HG03469 (cell line): ENCODE measurements at regions not wholly inside any gene's neighbourhood (a gene's known extent, or its start where the extent isn't known, plus 50 kb on each side); places are given as distances from the start of the nearest gene placed in this dataset.
"Not testable (repeated sequence)": the region's sequence is repeated elsewhere in the genome, so short reads cannot be mapped to it uniquely, and the experiment has no call there.

Source experiments
- ATAC-seq: cut with Tn5 transposase; IDR thresholded peaks from one replicate; pipeline ENCODE4 v1.9.1; 2021; ENCODE audit warnings: mild to moderate bottlenecking, moderate library complexity, moderate number of reproducible peaks; ENCODE audit not compliant: unreplicated experiment

DNA sequence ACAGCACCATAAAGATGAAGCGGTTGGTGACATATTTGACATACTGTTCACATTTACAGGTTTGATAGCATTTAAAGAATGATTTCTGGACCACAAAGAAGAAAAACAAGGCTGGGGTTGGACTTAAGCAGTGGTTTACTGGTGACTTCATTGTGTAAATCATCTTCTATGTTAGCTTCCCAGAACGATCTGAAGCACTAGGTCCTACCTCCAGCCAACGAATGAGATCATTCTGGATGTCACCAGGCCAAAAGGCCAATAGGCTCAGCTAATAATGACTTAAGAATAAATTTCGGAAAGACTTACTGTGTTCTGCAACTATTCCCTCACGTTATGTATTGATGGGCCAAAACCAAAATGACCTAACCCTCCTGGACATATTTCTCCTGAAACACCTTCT lies 675.3 kb upstream of the CCNG1 start:
- no peak for ATAC-seq

GRCh38 chr5:162769019-162769418 lies 668.4 kb upstream of the CCNG1 start:
- no peak for ATAC-seq

DNA sequence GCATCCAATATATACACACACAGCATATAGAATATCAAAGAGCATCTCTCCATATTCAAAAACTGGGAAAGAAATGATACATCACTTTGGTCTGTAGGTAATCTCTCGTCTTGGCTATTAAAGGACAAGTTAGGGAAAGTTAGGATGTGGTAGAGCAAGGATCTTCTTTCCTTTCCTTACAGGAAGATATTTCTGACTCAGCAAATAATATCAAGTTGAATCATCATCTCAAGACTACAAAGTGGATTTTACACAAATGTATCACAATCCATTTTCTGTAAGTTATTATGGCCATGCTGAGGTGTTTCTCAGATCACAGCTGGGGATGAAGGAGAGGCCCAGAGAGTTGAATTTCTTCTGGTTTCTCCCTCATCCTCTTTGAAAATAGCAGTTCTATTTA lies 651.7 kb upstream of the CCNG1 start:
- no peak for ATAC-seq

GRCh38 chr5:162786234-162786633 lies 651.2 kb upstream of the CCNG1 start:
- ATAC-seq: no peak

- ATAC-seq: no peak
These were observed 640.9 kb upstream of the CCNG1 start for GRCh38 chr5:162796507-162796906.

- ATAC-seq: no peak
These were observed 637.1 kb upstream of the CCNG1 start for GRCh38 chr5:162800301-162800700.

DNA sequence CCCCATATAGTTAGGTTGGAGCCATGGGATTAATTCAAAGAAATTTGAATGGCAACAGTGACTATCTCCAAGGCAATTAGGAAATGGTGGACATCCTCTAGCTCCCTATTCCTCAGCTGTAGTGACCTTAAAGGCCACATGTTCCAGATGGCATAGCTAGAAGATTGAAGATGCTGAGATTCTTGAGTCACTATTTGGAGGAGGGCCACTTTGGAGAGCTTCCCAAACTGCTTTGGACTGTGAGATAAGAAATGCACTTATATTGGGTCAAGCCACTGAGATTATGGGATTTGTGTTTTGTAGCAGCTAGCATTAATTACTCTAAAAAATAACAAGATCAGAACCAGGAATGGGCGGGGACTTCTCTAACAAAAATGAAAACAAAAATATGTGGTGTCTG lies 636.2 kb upstream of the CCNG1 start:
- ATAC-seq: no peak

- no peak for ATAC-seq
These were observed 631.2 kb upstream of the CCNG1 start for GRCh38 chr5:162806195-162806594.

DNA sequence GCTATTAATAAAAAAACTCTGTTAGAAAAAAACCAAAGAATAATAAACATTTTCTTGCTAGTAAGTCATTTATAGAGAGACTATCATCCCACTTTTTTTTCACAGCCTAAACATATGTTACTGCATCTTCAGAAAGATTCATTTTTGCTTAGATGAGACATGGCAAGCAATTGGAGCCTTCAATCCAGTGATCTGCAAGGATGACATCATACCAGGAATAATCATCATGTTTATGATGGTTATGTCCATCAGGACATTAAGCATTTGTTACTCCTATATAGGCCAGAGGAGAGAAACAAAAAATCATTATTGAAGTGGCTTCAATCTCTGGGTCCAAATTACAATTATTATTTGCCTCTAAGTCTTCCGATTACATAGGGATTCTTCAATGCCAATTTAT lies 626.3 kb upstream of the CCNG1 start:
- no peak for ATAC-seq

DNA sequence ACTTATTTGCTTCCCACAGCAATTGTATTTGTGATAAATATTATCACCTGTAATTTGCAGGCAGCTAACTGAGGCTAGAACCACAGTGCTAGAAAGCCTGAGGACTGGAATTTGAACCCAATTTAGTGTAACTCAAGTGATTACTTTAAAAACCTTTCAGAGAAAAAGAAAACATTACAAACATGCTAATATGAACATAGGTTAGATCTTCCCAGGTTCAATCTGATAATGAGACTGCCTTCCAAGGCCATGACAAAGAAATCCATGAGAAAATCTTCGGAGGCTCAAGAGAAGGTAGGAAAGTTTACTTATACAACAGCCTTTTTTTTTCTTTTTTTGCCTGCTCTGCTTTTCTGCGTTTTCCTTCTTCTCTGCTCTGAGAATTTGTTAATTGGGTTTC lies 620.6 kb upstream of the CCNG1 start:
- ATAC-seq: no peak

DNA sequence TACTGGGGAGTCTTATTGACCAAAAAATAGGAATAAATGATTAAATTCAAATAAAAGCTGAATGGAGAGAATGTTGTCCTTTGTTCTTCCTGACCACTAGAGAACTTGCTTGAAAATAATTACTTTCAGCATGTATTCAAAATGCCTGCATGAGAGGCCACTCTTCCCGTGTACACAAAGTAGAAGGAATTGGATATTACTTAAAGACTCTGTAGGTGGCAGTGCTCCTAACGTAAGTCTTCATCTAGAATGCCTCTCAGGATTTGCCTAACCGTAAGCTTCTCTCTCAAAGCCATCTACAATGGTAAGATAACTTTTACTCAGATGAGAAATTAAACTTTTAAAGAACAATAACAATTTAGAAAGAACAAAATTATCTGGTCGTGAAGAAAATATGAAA lies 620.0 kb upstream of the CCNG1 start:
- ATAC-seq: no peak

- ATAC-seq: not testable (repeated sequence)
These were observed 615.7 kb upstream of the CCNG1 start for GRCh38 chr5:162821664-162822063.

DNA sequence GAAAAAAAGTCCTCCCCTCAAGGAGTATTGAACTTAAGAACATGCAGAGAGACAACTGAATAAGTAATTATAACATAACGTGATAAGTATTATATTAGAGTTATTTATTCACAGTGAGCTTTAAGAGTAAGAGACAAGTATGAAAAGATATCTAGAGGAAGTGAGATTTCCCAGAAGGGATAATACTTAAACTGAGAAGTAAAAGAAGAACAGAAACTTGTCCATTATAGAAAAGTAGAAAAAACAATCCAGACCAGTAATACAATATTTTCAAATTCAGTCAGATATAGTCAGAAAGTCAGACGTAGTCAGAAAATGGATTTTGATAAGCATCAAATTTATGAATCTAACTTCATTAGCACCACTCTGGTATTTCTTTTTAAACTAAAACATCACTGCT lies 613.0 kb upstream of the CCNG1 start:
- peak; percentile 85 for ATAC-seq

DNA sequence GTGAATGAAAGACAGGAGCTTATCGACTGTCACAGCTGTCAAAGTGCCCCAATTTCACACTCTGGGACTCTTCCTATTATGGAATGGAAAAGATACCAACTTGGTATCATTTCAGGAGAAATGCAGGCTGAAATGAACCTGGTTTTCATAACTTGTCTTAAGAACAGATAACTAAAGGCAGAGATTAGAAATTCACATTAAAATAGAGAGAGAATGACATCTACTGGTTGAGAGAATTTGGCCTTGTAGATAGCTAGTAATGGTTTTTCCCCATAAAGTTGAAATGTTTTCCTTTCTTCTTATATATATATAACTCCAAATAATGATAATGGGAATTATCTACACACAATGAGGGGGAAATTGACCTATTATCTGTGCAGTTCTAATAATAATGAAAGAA lies 600.2 kb upstream of the CCNG1 start:
- no peak for ATAC-seq

DNA sequence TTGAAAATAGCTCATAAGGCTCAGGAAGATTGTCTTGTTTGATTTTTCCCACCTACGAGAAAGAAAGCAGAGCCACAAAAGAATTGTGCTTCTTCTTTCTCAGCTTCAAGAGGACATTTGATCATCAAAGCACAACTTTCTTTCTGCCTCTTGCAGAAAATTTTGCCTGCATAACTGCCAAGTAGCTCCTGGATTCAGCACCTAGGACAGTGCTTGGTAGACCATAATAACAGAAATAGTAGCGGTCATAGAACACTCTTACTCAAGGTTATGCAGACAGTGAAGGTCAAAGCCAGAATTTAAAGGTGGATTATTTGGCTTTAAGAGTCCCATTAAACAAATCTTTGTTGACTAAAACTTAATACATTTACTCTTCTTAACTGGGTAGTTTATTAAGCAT lies 594.7 kb upstream of the CCNG1 start:
- no peak for ATAC-seq

- ATAC-seq: no peak
These were observed 585.3 kb upstream of the CCNG1 start for GRCh38 chr5:162852134-162852533.

GRCh38 chr5:162858770-162859169 lies 578.6 kb upstream of the CCNG1 start:
- no peak for ATAC-seq

DNA sequence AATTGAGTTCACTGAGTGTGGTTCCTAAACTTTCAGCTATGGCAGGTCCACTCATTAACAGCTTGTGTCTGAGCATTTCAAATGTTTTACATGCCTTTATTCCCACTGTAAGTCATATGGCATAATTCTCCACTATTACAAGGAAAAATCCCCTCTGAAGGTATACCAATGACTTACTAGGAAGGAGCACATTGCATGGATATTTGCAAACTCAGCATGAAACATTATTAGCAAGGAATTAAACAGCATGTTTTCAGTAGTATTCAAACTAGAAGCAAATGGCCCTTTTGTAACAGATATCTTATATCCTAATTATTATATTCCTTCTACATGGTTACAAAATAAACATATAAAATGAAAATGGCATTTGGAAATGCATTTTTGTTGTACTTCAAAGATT lies 566.4 kb upstream of the CCNG1 start:
- no peak for ATAC-seq

DNA sequence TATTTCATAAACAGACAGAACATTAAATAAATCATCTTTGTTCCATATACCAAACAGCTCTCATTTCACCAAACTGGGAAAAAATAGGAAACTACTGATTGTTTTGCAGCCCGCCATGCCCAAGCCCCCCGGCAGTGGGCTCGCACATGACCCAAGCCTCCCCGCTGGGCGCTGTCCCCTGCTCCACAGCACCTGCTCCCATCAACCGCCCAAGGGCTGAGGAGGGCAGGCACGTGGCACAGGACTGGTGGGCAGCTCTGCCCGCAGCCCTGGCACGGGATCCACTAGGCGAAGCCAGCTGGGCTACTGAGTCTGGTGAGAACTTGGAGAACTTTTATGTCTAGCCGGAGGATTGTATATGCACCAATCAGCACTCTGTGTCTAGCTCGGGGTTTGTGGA lies 554.8 kb upstream of the CCNG1 start:
- ATAC-seq: no peak

DNA sequence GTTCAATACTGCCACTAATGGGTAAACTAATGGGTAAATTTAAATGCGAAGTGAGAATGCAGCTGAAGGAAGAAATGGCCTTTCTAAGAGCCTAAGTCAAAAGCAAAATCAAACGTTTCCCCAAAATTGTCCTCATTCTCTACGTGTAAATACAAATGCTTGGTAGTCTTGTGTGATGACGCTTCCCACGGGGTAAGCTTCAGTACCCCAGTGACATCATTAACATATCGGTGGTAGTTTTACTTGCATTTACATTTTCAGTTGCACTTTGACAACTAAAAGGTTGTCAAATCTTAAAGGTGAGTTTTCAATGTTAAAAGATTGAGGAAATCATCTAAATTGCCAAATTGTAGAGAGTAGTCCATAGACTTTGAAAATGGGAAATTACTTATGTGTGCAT lies 550.7 kb upstream of the CCNG1 start:
- no peak for ATAC-seq

- no peak for ATAC-seq
These were observed 549.1 kb upstream of the CCNG1 start for GRCh38 chr5:162888268-162888667.

GRCh38 chr5:162911873-162912272 lies 525.5 kb upstream of the CCNG1 start:
- ATAC-seq: no peak

GRCh38 chr5:162916368-162916767 lies 521.0 kb upstream of the CCNG1 start:
- ATAC-seq: no peak

- no peak for ATAC-seq
These were observed 508.3 kb upstream of the CCNG1 start for GRCh38 chr5:162929104-162929503.
